ENCODE measurements at regions not wholly inside any gene's neighbourhood (a gene's known extent, or its start where the extent isn't known, plus 50 kb on each side); places are given as distances from the start of the nearest gene placed in this dataset.
"Not testable (repeated sequence)": the region's sequence is repeated elsewhere in the genome, so short reads cannot be mapped to it uniquely, and the experiment has no call there.

- DNase-seq = no peak
These were observed 152.7 kb upstream of the NRP1 start for GRCh38 chr10:33487014-33487776.

- no peak for DNase-seq
These were observed 150.8 kb upstream of the NRP1 start for GRCh38 chr10:33485276-33485675.

- no peak for DNase-seq
These were observed 150.3 kb upstream of the NRP1 start for GRCh38 chr10:33484787-33485186.

GRCh38 chr10:33483816-33484190 is 149.3 kb upstream of the NRP1 start:
- no peak for DNase-seq

GRCh38 chr10:33483124-33483815 is 148.8 kb upstream of the NRP1 start:
- peak; percentile 46 for DNase-seq

- no peak for DNase-seq
These were observed 148.0 kb upstream of the NRP1 start for GRCh38 chr10:33482486-33482885.

GRCh38 chr10:33481184-33481583 is 146.7 kb upstream of the NRP1 start:
- no peak for DNase-seq

- DNase-seq = not testable (repeated sequence)
These were observed 145.9 kb upstream of the NRP1 start for GRCh38 chr10:33480417-33480816.

GRCh38 chr10:33478675-33479125 is 144.2 kb upstream of the NRP1 start:
- no peak for DNase-seq

- no peak for DNase-seq
These were observed 143.7 kb upstream of the NRP1 start for GRCh38 chr10:33478089-33478674.

GRCh38 chr10:33477291-33478088 is 143.0 kb upstream of the NRP1 start:
- DNase-seq = no peak

- no peak for DNase-seq
These were observed 142.3 kb upstream of the NRP1 start for GRCh38 chr10:33476757-33477273.

GRCh38 chr10:33473688-33474087 is 139.2 kb upstream of the NRP1 start:
- DNase-seq = no peak

GRCh38 chr10:33468006-33468405 is 133.5 kb upstream of the NRP1 start:
- not testable (repeated sequence) for DNase-seq

GRCh38 chr10:33465747-33466146 is 131.3 kb upstream of the NRP1 start:
- no peak for DNase-seq

GRCh38 chr10:33463011-33463410 is 128.5 kb upstream of the NRP1 start:
- DNase-seq = no peak

GRCh38 chr10:33461295-33461640 is 126.8 kb upstream of the NRP1 start:
- no peak for DNase-seq

GRCh38 chr10:33460505-33461294 is 126.2 kb upstream of the NRP1 start:
- DNase-seq = no peak

- no peak for DNase-seq
These were observed 125.1 kb upstream of the NRP1 start for GRCh38 chr10:33459602-33460001.

- no peak for DNase-seq
These were observed 120.6 kb upstream of the NRP1 start for GRCh38 chr10:33455029-33455428.

GRCh38 chr10:33454554-33454953 is 120.1 kb upstream of the NRP1 start:
- DNase-seq = no peak
